Choroid plexus epithelial cell (primary cell): ENCODE measurements at regions not wholly inside any gene's neighbourhood (a gene's known extent, or its start where the extent isn't known, plus 50 kb on each side); places are given as distances from the start of the nearest gene placed in this dataset.

Experiments
- DNase-seq: peaks from one replicate; pipeline ENCODE4 v3.0.0-alpha.2; 2010; ENCODE audit warnings: low read depth
- H3K4me3 ChIP-seq: 2 replicates; pipeline ENCODE4 v1.5.1; 2011; ENCODE audit warnings: low read depth, mild to moderate bottlenecking, control low read depth, low read length, moderate library complexity
- CTCF ChIP-seq: conservative IDR thresholded peaks from 2 replicates; pipeline ENCODE4 v1.5.1; 2011; ENCODE audit warnings: low read depth, mild to moderate bottlenecking, control low read depth, inconsistent platforms, low read length, moderate library complexity

- no peak for TF ChIP-seq CTCF
- no peak for DNase-seq
- H3K4me3 ChIP-seq = no peak overlapping the region
Observed at GRCh38 chr1:59107916-59108315, 189.0 kb upstream of the FGGY start.

GRCh38 chr1:59108481-59109317 lies 188.2 kb upstream of the FGGY start:
- no peak for DNase-seq
- no peak for TF ChIP-seq CTCF
- no peak overlapping the region for H3K4me3 ChIP-seq

GRCh38 chr1:59110271-59110670 lies 186.6 kb upstream of the FGGY start:
- H3K4me3 ChIP-seq = no peak overlapping the region
- DNase-seq = no peak
- TF ChIP-seq CTCF = no peak

- H3K4me3 ChIP-seq = no peak overlapping the region
- DNase-seq = no peak
- TF ChIP-seq CTCF = no peak
Observed at GRCh38 chr1:59113876-59114457, 182.9 kb upstream of the FGGY start.

GRCh38 chr1:59115865-59116264 lies 181.0 kb upstream of the FGGY start:
- no peak for TF ChIP-seq CTCF
- H3K4me3 ChIP-seq = no peak overlapping the region
- DNase-seq = no peak

- TF ChIP-seq CTCF = no peak
- DNase-seq = peak; percentile 43
- no peak overlapping the region for H3K4me3 ChIP-seq
Observed at GRCh38 chr1:59116920-59117542, 179.9 kb upstream of the FGGY start.

GRCh38 chr1:59122527-59122926 lies 174.4 kb upstream of the FGGY start:
- no peak for DNase-seq
- no peak for TF ChIP-seq CTCF
- no peak overlapping the region for H3K4me3 ChIP-seq
